CD4-positive, alpha-beta T cell treated with Interleukin-15 for 1 hour (primary cell): ENCODE measurements at regions not wholly inside any gene's neighbourhood (a gene's known extent, or its start where the extent isn't known, plus 50 kb on each side); places are given as distances from the start of the nearest gene placed in this dataset.
"Not testable (repeated sequence)": the region's sequence is repeated elsewhere in the genome, so short reads cannot be mapped to it uniquely, and the experiment has no call there.

Experiments
- DNase-seq: peaks from one replicate; pipeline ENCODE4 v3.0.0-alpha.2; 2020

- not testable (repeated sequence) for DNase-seq
Measured at GRCh38 chr9:39567396-39567795, 211.9 kb downstream of the SPATA31A1 start.

GRCh38 chr9:39568900-39569299 lies 213.4 kb downstream of the SPATA31A1 start:
- DNase-seq, result not testable (repeated sequence)

DNA sequence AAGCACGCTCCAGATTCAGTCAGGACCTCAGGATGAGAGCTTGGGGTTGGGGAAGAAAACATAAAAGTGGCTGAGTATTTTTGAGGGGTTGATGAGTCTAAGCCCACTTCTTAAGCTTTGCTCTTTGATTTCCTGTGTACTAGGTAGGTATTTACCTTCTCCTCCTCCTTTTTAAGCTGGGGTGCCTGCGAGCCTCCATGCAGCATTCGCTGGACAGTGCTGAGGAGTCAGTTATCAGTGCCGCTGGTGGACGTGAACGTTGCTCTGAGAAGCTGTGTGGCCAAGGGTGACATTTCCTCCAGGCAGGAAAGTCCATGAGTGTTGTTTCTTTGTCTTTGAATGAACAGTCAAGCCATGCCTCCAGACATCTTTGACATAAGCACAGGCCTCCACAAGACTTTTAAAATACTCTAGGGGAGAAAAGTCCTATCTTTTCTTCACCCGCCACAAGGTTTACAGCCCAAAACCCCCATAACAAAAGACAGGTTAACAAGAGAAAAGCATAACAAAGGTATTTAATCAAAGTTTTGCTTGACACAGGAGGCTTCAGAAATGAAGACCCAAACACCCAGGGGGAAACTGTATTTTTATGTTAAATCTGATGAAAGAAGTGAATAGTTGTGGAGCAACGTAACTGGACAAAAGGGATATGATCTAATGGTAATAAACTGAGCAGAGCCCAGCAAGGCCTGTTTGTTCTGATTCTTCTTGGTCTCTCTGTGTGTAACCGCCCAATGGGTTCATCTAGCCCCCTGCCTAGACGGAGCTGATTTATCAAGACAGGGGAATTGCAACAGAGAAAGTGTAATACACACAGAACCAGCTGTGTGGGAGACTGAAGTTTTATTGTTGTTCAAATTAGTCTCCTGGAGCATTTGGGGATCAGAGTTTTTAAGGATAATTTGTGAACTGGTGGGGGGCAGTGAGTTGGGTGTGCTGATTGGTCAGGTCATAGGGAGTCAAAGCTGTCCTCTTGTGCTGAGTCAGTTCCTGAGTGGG lies 217.9 kb downstream of the SPATA31A1 start:
- DNase-seq, result not testable (repeated sequence)

DNA sequence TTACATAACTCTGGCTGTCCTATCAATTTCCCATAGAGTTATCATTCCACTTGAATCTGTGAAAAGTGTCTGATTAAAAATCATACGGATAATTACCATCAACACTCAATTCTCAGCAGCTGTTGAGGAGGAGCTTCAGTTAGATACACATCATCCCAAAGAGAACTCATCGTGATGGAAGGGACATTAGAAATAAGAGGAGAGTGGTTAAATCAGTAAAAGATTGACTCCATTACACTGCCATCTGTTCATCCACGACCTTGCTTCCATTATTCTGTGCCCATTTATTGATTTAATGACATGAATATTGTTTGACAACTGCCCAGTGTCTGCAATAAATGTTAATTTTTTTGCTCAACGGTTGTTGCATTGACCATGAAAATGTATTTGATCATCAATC lies 223.5 kb downstream of the SPATA31A1 start:
- not testable (repeated sequence) for DNase-seq

GRCh38 chr9:39581296-39581695 lies 225.8 kb downstream of the SPATA31A1 start:
- not testable (repeated sequence) for DNase-seq

DNA sequence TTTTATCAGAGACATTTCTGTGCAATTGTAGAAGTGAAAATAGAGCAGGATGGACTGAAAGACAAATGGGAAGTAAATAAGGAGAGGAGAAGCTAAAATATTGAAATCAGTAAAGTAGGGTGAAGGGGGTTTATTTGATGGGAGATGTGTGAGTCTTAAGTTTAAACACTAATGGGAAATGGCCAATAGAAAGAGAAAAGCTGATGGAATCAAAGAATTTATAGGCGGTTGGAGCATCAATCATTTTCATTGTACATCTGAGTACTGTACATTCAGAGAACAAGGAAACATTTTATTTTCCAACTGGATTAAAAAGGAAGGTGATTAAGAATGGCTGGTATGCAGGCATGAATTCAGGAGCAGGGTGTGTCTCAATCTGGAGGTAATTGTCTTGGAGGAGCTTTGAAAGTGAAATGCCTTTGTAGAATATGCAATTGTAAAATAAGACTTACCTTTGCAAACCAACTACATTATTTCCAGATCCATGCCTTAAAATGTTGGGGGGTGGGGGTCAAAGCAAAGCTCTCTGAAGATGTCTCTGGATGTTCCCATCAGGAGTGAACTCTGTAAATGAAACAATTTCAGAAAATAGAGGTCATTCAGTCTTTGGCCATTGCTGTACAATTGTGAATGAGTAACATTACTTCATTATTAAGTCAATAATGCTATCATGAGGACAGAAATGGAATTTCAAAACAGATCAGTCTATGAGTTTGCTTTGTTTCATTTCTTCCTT lies 227.4 kb downstream of the SPATA31A1 start:
- not testable (repeated sequence) for DNase-seq

DNA sequence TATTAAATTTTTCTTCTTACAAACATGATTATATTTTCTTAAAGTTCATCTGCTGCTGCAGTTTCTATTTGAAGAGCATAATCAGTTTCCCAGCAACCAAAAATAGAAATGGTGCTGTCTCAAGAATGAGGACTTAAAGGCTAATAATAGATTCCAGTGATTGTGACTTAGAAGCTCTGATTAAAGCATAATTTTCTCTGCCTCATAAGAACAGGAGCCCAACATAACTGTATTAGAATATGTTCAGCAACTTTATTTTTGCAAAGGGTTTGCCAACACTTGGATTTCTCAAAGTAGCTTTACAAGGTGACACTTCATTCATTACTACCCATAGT lies 227.9 kb downstream of the SPATA31A1 start:
- not testable (repeated sequence) for DNase-seq

DNA sequence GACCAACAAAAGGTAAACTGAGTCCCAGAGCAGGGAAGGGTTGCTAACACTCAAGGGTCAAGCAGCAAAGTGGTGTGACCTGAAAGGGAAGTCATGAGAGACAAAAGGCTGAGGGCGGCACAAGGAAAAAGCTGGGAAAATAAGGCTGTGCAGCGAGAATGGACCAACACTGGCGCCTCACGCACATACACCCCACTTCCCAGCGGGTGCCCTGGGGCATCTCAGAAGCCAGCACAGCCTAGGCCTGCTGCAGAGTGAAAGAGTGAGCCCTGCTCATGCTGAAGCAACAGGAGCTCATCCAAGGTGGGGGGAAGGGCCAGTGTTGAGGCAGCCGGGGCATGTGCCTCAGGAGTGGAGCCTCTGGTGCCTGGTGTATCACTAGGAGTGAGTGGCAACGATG lies 229.8 kb downstream of the SPATA31A1 start:
- not testable (repeated sequence) for DNase-seq

DNA sequence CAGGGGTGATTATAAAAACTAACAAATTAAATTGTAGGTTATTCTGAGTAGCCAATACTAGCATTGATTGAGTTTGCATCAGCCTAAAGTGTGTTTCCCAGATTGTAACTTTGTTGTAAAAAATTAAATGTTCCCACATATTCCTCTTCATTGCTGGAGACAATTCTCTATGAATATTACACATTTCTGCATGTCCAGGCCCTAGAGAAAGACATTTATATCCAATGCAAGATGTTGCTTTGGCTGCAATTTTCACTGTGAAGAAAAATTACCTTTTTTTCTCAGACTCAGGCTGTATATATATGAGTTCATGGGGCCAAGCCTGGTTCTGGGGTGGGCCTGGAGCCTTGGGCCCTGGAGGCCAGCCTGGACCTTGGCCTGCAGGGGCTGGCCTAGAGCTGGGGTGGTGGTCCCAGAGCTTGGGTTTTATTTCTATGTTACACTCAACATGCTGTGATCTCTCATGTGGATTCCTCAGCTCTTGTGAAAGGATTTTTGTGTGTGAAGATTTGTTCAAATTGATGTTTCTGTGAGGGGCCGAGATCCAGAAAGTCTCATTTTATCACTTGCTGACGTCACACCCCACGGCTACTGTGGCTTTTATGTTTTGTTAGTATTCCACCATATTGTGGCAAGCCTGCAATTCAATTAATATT lies 232.5 kb downstream of the SPATA31A1 start:
- no peak for DNase-seq

- no peak for DNase-seq
Measured at GRCh38 chr9:39588500-39589137, 233.2 kb downstream of the SPATA31A1 start.

- not testable (repeated sequence) for DNase-seq
Measured at GRCh38 chr9:39604089-39604488, 248.6 kb downstream of the SPATA31A1 start.

- DNase-seq, result not testable (repeated sequence)
Measured at GRCh38 chr9:39611449-39612231, 256.2 kb downstream of the SPATA31A1 start.

- not testable (repeated sequence) for DNase-seq
Measured at GRCh38 chr9:39616480-39616879, 261.0 kb downstream of the SPATA31A1 start.

GRCh38 chr9:39624048-39624447 lies 268.6 kb downstream of the SPATA31A1 start:
- DNase-seq, result not testable (repeated sequence)

GRCh38 chr9:39632071-39632470 lies 276.6 kb downstream of the SPATA31A1 start:
- DNase-seq, result not testable (repeated sequence)

DNA sequence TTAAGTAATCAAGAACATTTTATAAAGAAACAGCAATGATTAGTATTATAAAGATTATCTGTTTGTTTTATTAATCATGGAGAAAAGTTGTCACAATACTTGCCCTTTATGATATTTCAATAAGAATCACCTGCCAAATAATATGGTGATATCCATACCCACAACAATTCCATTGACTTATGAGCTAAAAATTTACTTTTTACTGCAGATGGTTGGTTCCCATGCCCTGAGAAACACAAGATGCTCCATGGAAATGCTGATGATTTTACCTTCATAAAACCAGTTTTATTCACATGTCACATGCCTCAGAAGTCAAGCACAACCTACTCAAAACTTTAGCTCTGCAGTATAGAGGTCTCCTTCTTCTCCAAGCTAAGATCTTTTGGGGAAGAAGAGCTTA lies 293.6 kb downstream of the SPATA31A1 start:
- DNase-seq, result not testable (repeated sequence)

- DNase-seq, result not testable (repeated sequence)
Measured at GRCh38 chr9:39656960-39657603, 301.6 kb downstream of the SPATA31A1 start.

DNA sequence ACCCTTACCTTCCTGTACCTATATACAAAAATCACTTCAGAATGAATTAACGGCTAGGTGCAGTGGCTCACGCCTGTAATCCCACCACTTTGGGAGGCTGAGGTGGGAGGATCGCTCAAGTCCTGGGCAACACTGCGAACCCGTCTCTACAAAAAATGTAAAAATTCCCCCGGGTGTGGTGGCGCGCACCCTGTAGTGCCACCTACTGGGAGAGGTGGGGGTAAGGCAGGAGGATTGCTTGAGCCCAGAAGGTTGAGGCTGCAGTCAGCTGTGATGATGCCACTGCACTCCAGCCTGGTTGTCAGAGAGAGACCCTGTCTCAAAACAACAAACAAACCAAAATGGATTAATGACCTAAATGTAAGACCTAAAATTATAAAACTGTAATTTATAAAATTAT lies 307.6 kb downstream of the SPATA31A1 start:
- not testable (repeated sequence) for DNase-seq

DNA sequence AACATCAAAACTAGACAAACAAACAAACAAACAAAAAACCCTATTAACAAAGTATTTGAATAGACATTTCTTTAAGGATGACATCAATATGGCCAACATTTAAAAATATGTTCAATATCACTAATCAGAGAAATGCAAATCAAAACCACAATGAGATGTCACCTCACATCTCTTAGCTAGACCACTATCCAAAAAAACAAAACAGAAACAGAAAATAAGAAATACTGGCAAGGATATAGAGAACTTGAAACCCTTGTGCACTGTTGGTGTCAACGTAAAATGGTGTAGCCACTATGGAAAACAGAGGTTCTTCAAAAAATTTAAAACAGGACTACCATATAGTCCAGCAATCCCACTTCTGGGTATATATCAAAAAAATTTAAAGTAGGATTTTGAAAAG lies 308.2 kb downstream of the SPATA31A1 start:
- not testable (repeated sequence) for DNase-seq

DNA sequence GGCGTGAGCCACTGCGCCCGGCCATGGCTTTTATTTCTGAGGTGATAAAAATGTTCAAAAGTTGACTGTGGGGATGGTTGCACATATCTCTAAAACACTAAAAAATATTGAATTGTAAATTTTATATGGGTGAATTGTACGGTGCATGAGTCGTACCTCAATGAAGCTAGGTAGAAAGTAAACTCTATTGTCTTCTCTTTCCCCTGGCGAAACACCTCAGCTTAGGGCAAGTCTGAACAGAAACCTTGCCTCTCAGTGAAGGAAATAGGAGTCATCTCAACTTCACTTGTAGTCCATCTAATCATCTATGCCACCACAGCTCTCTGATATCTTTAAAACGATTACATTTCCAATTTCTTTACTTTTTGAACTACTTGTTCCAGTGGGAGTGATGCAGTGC lies 309.6 kb downstream of the SPATA31A1 start:
- not testable (repeated sequence) for DNase-seq
